Embryonic facial prominence (tissue), 1 donor: ENCODE measurements at regions not wholly inside any gene's neighbourhood (a gene's known extent, or its start where the extent isn't known, plus 50 kb on each side); places are given as distances from the start of the nearest gene placed in this dataset.

Experiments used
- DNase-seq: peaks from one replicate; pipeline ENCODE4 v3.0.0-alpha.2; 2016; ENCODE audit errors: extremely low spot score

DNA sequence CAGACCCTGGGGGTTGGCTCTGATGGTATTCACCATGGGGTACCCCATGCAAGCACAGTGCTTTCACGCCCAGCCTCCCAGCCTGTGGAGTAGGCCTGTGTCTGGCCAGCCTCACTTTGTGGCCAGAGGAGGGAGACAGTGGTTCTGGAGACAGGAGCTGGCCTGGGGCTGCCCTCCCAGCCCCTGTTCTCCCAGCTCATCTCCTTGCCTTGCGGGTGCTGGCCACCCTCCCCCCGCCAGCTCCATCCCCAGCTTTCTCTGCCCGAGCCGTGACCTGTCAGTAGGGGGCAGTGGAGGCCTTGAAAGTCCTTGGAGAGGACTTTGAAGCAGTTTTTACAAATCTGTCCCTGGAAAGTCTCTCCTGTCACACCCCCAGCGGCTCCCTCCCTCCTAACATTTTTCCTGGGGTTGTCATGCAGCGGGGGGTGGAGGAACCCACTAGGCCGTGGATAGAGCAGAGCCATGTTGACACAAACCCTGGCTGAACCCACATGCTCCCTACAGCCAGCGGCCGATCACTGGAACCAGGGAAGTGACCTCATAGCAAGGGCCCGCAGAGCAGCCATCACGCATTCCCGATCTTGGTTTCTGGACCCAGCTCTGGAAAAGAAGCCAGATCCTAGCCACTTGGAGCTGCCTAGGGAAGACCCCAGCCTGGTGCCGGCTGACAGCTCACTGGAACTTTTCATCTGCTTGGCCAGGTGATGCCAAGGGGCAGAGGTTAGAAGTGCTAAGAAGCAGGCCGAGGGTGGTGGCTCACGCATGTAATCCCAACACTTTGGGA is 289.4 kb downstream of the SEC14L1 start:
- peak; percentile 36 for DNase-seq

GRCh38 chr17:77432034-77432661 is 291.4 kb downstream of the SEC14L1 start:
- DNase-seq, result peak; percentile 53

DNA sequence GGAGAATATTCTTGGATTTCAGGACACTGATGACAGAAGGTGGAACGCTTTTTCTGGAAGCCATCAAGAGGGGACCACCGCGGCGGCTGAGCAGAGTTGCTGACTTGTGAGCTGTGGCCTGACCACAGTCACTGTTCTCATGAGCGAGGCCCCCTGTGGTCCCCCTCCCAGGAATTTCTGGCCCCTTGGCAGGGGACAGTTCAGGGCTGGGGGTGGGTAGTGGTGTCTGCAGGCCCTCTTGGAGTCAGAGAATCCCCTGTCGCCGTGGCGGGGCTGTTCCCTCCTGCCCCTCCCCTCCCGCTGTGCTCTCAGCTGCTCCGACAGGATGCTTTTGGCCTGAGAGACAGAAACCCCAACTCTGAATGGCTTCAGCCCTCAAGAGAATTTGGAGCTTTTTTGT is 292.0 kb downstream of the SEC14L1 start:
- DNase-seq, result no peak

- DNase-seq, result no peak
These were observed 292.8 kb downstream of the SEC14L1 start for GRCh38 chr17:77433385-77434135.

DNA sequence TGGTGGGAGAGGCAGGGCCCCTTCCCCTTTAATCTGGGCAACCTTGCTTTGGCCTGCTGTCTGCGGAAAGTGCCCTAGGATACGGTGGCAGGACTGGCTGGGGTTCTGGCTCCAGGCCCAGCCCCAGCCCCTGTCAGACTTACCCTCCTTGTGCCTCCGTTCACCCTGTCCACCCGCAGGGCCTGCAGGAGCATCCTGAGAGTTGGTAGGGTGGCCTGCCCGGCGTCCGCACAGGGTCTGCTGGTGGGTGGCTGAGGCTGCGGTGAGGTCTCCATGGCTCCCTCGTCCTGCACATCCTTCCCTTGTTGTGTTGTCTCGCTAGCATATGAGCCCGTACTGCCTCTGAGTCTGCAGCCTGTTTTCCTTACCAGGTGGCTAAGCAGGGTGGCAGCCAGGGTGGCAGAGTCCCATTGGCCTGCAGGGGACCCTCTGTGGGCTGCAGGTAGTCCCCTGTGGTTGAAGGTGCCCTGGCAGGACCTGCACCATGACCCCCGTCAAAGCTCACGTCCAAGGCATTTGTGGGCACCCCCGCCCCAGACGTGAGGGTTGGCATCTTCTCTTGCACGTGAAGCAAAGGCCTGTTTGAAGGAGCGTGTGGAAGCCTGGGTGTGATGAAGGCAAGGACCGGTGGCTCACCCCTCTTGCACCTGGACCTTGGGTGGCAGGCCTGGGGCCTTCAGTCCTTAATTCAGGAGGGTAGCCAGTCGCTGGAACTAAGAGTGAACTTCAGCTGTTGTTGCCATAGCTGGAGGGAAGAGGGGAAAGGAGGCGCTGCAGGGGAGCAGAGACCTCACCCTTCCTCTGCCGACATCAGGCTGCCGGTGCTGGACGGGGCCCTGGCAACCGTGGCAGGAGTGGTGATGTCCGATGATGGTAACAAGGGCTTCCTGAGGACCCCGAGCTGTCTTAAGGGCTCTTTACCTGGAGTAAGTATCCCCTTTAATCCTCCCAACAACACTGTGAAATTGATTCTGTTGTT is 293.7 kb downstream of the SEC14L1 start:
- DNase-seq, result no peak

- no peak for DNase-seq
These were observed 294.7 kb downstream of the SEC14L1 start for GRCh38 chr17:77435272-77436057.

- DNase-seq, result peak; percentile 84
These were observed 295.3 kb downstream of the SEC14L1 start for GRCh38 chr17:77436058-77436442.

DNA sequence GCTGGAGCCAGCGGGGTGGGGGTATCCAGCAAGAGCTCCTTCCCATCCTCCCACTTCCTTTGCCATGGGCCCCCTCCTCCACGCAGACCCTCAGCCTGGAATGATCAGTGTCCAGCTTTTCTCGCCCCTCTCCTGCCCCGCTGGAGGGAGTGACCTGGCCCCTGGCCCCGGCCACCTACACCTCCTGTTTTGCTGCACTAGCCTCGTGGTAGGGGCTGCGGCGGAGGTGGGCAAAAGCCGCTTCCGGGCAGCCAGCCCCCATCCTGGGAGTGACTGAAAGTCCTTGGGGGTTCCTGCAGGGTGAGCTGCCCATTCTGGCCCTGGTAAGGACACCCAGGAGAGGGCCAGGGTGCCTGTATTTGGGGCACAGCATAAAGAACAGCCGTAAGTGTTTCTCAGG is 295.7 kb downstream of the SEC14L1 start:
- no peak for DNase-seq

DNA sequence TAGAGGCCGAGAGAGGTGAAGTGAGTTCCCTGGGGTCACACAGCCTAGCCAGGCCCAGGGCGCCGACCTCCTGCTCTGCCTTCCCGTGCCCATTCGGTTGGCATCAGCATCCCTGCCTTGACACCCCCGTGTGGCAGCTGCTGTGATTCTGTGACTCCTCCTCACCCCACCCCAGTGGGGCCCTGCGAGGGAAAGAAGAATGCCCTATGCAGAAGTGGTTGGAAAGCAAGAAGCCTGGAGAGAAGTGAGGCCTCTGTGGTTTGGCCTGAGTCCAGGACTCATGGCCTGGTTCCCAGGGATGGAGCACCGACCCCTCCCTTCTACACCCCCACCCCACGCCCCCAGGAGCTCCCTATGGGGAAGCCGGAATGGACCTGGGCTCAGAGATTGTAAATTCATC is 296.2 kb downstream of the SEC14L1 start:
- DNase-seq, result peak; percentile 57

DNA sequence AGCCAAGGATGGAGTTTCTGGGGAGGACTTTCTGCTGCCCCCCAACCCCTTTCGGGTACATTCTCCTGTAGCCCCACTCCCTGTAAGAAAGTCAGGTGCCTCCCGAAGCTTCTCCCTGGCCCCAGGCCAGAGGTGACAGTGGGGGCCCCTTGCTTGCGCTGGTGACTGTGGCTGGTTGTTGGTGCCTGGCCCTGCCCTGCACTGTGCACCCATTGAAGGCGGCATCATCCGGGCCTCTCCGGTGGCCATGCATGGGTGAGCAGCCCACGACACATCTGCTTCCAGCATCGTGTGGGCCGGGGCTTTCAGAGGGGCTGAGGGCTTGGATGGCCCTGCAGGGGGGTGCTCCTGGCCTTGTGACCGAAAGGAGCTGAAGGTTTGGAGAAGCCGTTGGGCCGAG is 297.0 kb downstream of the SEC14L1 start:
- DNase-seq, result no peak

GRCh38 chr17:77438241-77439188 is 297.7 kb downstream of the SEC14L1 start:
- DNase-seq, result no peak

GRCh38 chr17:77439189-77440018 is 298.6 kb downstream of the SEC14L1 start:
- DNase-seq, result no peak

GRCh38 chr17:77440560-77440981 is 299.8 kb downstream of the SEC14L1 start:
- DNase-seq, result no peak

DNA sequence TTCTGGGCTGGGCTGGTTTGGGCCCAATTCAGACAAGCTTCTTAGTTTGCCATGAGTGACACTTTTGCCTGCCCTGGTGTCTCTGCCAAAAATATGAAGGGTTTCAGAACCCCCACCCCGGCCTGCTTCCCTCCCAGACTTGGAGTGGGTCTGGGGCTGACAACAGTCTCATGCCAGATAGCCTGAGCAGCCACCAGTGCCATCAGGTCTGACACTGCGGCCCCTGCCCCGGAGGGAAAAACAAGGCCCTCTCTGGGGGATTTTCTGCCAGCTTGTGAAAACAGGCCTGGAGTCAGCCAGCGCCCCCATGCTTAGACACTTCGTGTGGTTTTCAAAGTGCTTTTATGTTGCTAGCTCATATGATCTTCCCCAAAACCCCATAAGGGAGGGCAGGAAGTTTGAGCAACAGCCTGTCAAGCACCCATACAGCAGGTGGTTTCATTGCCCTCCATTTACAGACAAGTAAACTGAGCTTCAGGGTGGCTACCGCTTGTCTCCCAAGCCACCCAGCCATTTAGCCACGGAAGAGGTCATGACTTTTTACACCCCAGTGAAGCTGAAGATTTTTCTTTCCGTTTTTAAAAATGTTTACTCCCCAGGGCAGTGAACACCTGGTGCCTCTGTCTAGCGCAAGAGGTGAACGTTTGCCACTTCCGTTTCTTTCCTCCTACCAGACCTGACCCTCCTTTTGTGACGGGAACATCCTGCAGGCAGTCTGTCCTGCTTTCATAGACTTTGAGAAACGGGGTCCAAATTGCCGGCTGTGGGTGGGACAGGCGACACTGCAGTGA is 300.6 kb downstream of the SEC14L1 start:
- no peak for DNase-seq

GRCh38 chr17:77441940-77442339 is 301.2 kb downstream of the SEC14L1 start:
- no peak for DNase-seq

- DNase-seq, result no peak
These were observed 302.4 kb downstream of the SEC14L1 start for GRCh38 chr17:77442976-77443747.

GRCh38 chr17:77443748-77444260 is 303.0 kb downstream of the SEC14L1 start:
- no peak for DNase-seq
